ENCODE measurements at regions not wholly inside any gene's neighbourhood (a gene's known extent, or its start where the extent isn't known, plus 50 kb on each side); places are given as distances from the start of the nearest gene placed in this dataset.
A peak's percentile ranks its signal among the peaks of the same experiment; 100 is the strongest.

- peak; percentile 88 for DNase-seq (ENCODE audit: low read depth)
Measured at GRCh38 chr1:229024528-229025130, 246.3 kb upstream of the RAB4A start.

GRCh38 chr1:229025576-229025975 is 245.3 kb upstream of the RAB4A start:
- H3K4me3 ChIP-seq (ENCODE audit: low read depth, low read length) = no peak overlapping the region
- no peak for DNase-seq (ENCODE audit: low read depth)
- no peak for TF ChIP-seq CTCF (IDR thresholded peaks at IDR 0.05; ENCODE audit: insufficient read depth, low read depth, low read length)

More at GRCh38 chr1:229024528-229025130, 246.3 kb upstream of the RAB4A start:
- H3K4me3 ChIP-seq (ENCODE audit: low read depth, low read length) = no peak overlapping the region
- no peak for TF ChIP-seq CTCF (IDR thresholded peaks at IDR 0.05; ENCODE audit: insufficient read depth, low read depth, low read length)

GRCh38 chr1:229027158-229027557 is 243.8 kb upstream of the RAB4A start:
- TF ChIP-seq CTCF (IDR thresholded peaks at IDR 0.05; ENCODE audit: insufficient read depth, low read depth, low read length) = no peak
- H3K4me3 ChIP-seq (ENCODE audit: low read depth, low read length) = no peak overlapping the region
- DNase-seq (ENCODE audit: low read depth) = no peak

- TF ChIP-seq CTCF (IDR thresholded peaks at IDR 0.05; ENCODE audit: insufficient read depth, low read depth, low read length) = no peak
- DNase-seq (ENCODE audit: low read depth) = peak; percentile 90
- H3K4me3 ChIP-seq (ENCODE audit: low read depth, low read length) = no peak overlapping the region
Measured at GRCh38 chr1:229027622-229028182, 243.2 kb upstream of the RAB4A start.

- no peak for DNase-seq (ENCODE audit: low read depth)
- no peak for TF ChIP-seq CTCF (IDR thresholded peaks at IDR 0.05; ENCODE audit: insufficient read depth, low read depth, low read length)
Measured at GRCh38 chr1:229028544-229028943, 242.4 kb upstream of the RAB4A start.

GRCh38 chr1:229028987-229029878 is 241.7 kb upstream of the RAB4A start:
- no peak for TF ChIP-seq CTCF (IDR thresholded peaks at IDR 0.05; ENCODE audit: insufficient read depth, low read depth, low read length)
- no peak for DNase-seq (ENCODE audit: low read depth)
- H3K4me3 ChIP-seq (ENCODE audit: low read depth, low read length) = no peak overlapping the region

More at GRCh38 chr1:229028544-229028943, 242.4 kb upstream of the RAB4A start:
- no peak overlapping the region for H3K4me3 ChIP-seq (ENCODE audit: low read depth, low read length)
